ENCODE measurements at regions not wholly inside any gene's neighbourhood (a gene's known extent, or its start where the extent isn't known, plus 50 kb on each side); places are given as distances from the start of the nearest gene placed in this dataset.
"Not testable (repeated sequence)": the region's sequence is repeated elsewhere in the genome, so short reads cannot be mapped to it uniquely, and the experiment has no call there.

DNA sequence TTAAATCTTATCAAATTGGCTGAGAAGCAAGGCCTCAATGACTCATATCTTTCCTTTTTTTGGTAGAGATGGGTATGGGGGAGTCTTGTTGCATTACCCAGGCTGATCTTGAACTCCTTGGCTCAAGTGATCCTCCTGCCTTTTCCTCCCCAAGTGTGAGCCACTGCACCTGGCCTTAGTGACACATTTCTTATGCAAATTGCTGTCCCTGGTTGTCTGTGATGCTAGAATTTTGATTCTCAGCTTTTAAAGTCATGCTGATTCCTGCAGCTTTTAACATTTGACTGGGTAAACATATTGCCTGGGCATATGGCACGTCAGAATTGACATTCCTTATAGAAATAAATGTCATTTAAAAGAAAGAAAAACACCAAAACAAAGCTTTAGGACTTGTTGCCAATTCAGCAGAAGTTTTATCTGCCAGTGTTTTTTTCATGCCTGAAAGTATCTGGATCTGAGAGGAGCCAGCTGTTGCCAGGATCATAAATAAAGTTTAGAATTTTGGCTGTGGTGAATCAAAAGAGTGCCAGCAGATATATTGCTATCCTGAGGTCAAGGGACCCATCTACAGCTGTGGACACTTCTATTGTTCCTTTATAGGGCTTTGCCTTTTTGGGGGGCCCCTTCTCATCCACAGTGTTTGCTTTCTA lies 446.7 kb upstream of the AMELY start (continued):
- no peak for TF ChIP-seq RAD21 (IDR thresholded peaks at IDR 0.05 in 1 of 2, conservative IDR thresholded peaks at IDR 0.05 in 1 of 2; ENCODE audit: low read depth in 2 of 2, low read length in 2 of 2)
- TF ChIP-seq NRF1 (IDR thresholded peaks at IDR 0.05; ENCODE audit: low read depth, low read length) = no peak
- no peak for TF ChIP-seq BCL11A (IDR thresholded peaks at IDR 0.05; ENCODE audit: low read depth in 2 of 2, low read length in 2 of 2)
- no peak for TF ChIP-seq RFX5 (IDR thresholded peaks at IDR 0.05; ENCODE audit: borderline replicate concordance, low read depth, low read length)

GRCh38 chrY:7355891-7356290 lies 444.3 kb upstream of the AMELY start:
- DNase-seq (ENCODE audit: low read depth in 1 of 2, low spot score in 2 of 2); H2BK15ac ChIP-seq (ENCODE audit: low read length); H4K91ac ChIP-seq (replicated peaks; ENCODE audit: insufficient read length, low read length); H2BK5ac ChIP-seq (ENCODE audit: low read depth, low read length); H3K56ac ChIP-seq (replicated peaks; ENCODE audit: insufficient read length, low read depth, low read length); CTCF ChIA-PET (ENCODE audit: partially characterized antibody); H2BK12ac ChIP-seq (ENCODE audit: low read depth, low read length); FAIRE-seq; H3K4ac ChIP-seq (replicated peaks; ENCODE audit: insufficient read length, low read depth, low read length); H3K23me2 ChIP-seq (ENCODE audit: low read depth, low read length); H3K27ac ChIP-seq (ENCODE audit: low read depth, low read length); H4K8ac ChIP-seq (ENCODE audit: extremely low read depth, insufficient read depth, low read length); H4K20me1 ChIP-seq (replicated peaks in 1 of 2; ENCODE audit: control insufficient read depth in 1 of 2, insufficient read depth in 2 of 2, low read length in 2 of 2); POLR2A ChIA-PET (ENCODE audit: partially characterized antibody); H2AFZ ChIP-seq (ENCODE audit: low read length); H4K5ac ChIP-seq (ENCODE audit: insufficient read length, low read depth, low read length); H3K4me2 ChIP-seq (ENCODE audit: insufficient read depth in 1 of 2, low read depth in 2 of 2, low read length in 2 of 2); H3K27me3 ChIP-seq (replicated peaks in 1 of 4; ENCODE audit: control insufficient read depth in 3 of 4, extremely low read depth in 1 of 4, insufficient read depth in 3 of 4, low read length in 3 of 4); H3K23ac ChIP-seq (ENCODE audit: insufficient read length); H3K18ac ChIP-seq (ENCODE audit: extremely low read depth, low read length); H3K4me1 ChIP-seq (replicated peaks in 1 of 4; ENCODE audit: control insufficient read depth in 3 of 4, insufficient read depth in 4 of 4, low read length in 3 of 4); H3K79me1 ChIP-seq (ENCODE audit: low read depth, low read length); H3K9me3 ChIP-seq (ENCODE audit: insufficient read depth in 2 of 2, low read depth in 1 of 2, low read length in 1 of 2); H2AK5ac ChIP-seq (ENCODE audit: low read depth, low read length); H3K79me2 ChIP-seq (ENCODE audit: control insufficient read depth in 1 of 2, insufficient read depth in 2 of 2, low read length in 2 of 2); H3K9ac ChIP-seq (replicated peaks in 1 of 4; ENCODE audit: extremely low read depth in 1 of 4, low read depth in 3 of 4, low read length in 3 of 4); H3K14ac ChIP-seq (ENCODE audit: insufficient read length); H3K36me3 ChIP-seq (ENCODE audit: control insufficient read depth in 2 of 4, insufficient read depth in 4 of 4, low read length in 3 of 4); H3K4me3 ChIP-seq (ENCODE audit: extremely low read depth in 1 of 4, insufficient read depth in 2 of 4, low read depth in 3 of 4, low read length in 4 of 4); H2BK120ac ChIP-seq (replicated peaks; ENCODE audit: low read depth, low read length); H2BK20ac ChIP-seq (ENCODE audit: low read length): not testable (repeated sequence)
- WGBS, 2 experiments (ENCODE audit: extremely low coverage in 1 of 2, insufficient coverage in 1 of 2, insufficient read length in 1 of 2, insufficient replicate concordance in 2 of 2, low coverage in 1 of 2, low lambda C conversion rate in 2 of 2, missing lambda C conversion rate in 1 of 2) = 97% methylated on average over 4 of the region's 6 CpGs; no CpG with 5 or more reads in 1 of the 2 experiments

All from H1 (cell line).